AG20443 (cell line): ENCODE measurements at regions not wholly inside any gene's neighbourhood (a gene's known extent, or its start where the extent isn't known, plus 50 kb on each side); places are given as distances from the start of the nearest gene placed in this dataset.
"Not testable (repeated sequence)": the region's sequence is repeated elsewhere in the genome, so short reads cannot be mapped to it uniquely, and the experiment has no call there.

Experiments used
- DNase-seq: peaks from one replicate; pipeline ENCODE4 v3.0.0; 2012; ENCODE audit warnings: low spot score, mixed read lengths

- no peak for DNase-seq
Measured at GRCh38 chrX:113330416-113330815, 489.8 kb upstream of the AMOT start.

GRCh38 chrX:113315927-113316326 lies 475.3 kb upstream of the AMOT start:
- DNase-seq, result no peak

- DNase-seq, result peak; percentile 50
Measured at GRCh38 chrX:113305496-113305895, 464.9 kb upstream of the AMOT start.

GRCh38 chrX:113300580-113300979 lies 459.9 kb upstream of the AMOT start:
- no peak for DNase-seq

- DNase-seq, result no peak
Measured at GRCh38 chrX:113297437-113297836, 456.8 kb upstream of the AMOT start.

GRCh38 chrX:113289503-113289902 lies 448.9 kb upstream of the AMOT start:
- no peak for DNase-seq

- DNase-seq, result no peak
Measured at GRCh38 chrX:113287761-113288160, 447.1 kb upstream of the AMOT start.

GRCh38 chrX:113275804-113276203 lies 435.2 kb upstream of the AMOT start:
- no peak for DNase-seq

- no peak for DNase-seq
Measured at GRCh38 chrX:113274791-113275190, 434.2 kb upstream of the AMOT start.

- DNase-seq, result no peak
Measured at GRCh38 chrX:113274345-113274744, 433.7 kb upstream of the AMOT start.

- no peak for DNase-seq
Measured at GRCh38 chrX:113269203-113269602, 428.6 kb upstream of the AMOT start.

GRCh38 chrX:113260474-113260873 lies 419.8 kb upstream of the AMOT start:
- no peak for DNase-seq

GRCh38 chrX:113222305-113222704 lies 381.7 kb upstream of the AMOT start:
- no peak for DNase-seq

GRCh38 chrX:113212052-113212451 lies 371.4 kb upstream of the AMOT start:
- no peak for DNase-seq

- no peak for DNase-seq
Measured at GRCh38 chrX:113202601-113203000, 362.0 kb upstream of the AMOT start.

GRCh38 chrX:113195949-113196348 lies 355.3 kb upstream of the AMOT start:
- no peak for DNase-seq

GRCh38 chrX:113192418-113192817 lies 351.8 kb upstream of the AMOT start:
- DNase-seq, result no peak

- no peak for DNase-seq
Measured at GRCh38 chrX:113157496-113157895, 316.9 kb upstream of the AMOT start.

GRCh38 chrX:113154315-113154714 lies 313.7 kb upstream of the AMOT start:
- DNase-seq, result not testable (repeated sequence)

- DNase-seq, result no peak
Measured at GRCh38 chrX:113136836-113137235, 296.2 kb upstream of the AMOT start.

- DNase-seq, result no peak
Measured at GRCh38 chrX:113133316-113133715, 292.7 kb upstream of the AMOT start.

GRCh38 chrX:113124693-113125092 lies 284.1 kb upstream of the AMOT start:
- no peak for DNase-seq

- no peak for DNase-seq
Measured at GRCh38 chrX:113075521-113075920, 234.9 kb upstream of the AMOT start.

GRCh38 chrX:113059714-113060113 lies 219.1 kb upstream of the AMOT start:
- no peak for DNase-seq

- no peak for DNase-seq
Measured at GRCh38 chrX:113058634-113059033, 218.0 kb upstream of the AMOT start.
